GM12878 (cell line): ENCODE measurements at regions not wholly inside any gene's neighbourhood (a gene's known extent, or its start where the extent isn't known, plus 50 kb on each side); places are given as distances from the start of the nearest gene placed in this dataset.

Experiments
- ATAC-seq: fragments of 200-7000 bp; cut with Tn5 transposase; 3 replicates; pipeline ENCODE4 v1.9.1; 2020; ENCODE audit warnings: mild to moderate bottlenecking, moderate library complexity
- BruUV-seq: library from RNA; stranded (reverse); fragments of 400-500 nt; replicated peaks from 2 replicates; lab custom pipeline; 2021; lab: Mats Ljungman, UMichigan
- CTCF ChIA-PET: fragments of 300-600 bp; sonication (Branson Sonifier 250); formaldehyde crosslinking; extraction: SDS; loops from one replicate; lab custom pipeline; 2021; ENCODE audit warnings: inconsistent platforms; lab: Yijun Ruan, JAX
- POLR2A ChIA-PET: fragments of 350-600 bp; formaldehyde crosslinking; extraction: SDS; loops from one replicate; lab custom pipeline; 2021; ENCODE audit warnings: inconsistent platforms; lab: Charles Lee
- RAD21 ChIA-PET: fragments of 300-600 bp; sonication (Branson Sonifier 250); formaldehyde crosslinking; loops from one replicate; lab custom pipeline; 2023; ENCODE audit warnings: antibody characterized with exemption; ENCODE audit not compliant: unreplicated experiment; lab: Charles Lee
- SMC1A ChIA-PET: fragments of 300-600 bp; sonication (Branson Sonifier 250); formaldehyde crosslinking; loops from one replicate; lab custom pipeline; 2023; ENCODE audit not compliant: unreplicated experiment, uncharacterized antibody; lab: Charles Lee
- DNase-seq: peaks from one replicate; pipeline ENCODE4 v3.0.0-alpha.2; 2011; ENCODE audit warnings: low read depth, low spot score
- FAIRE-seq: peaks from 3 replicates; lab custom pipeline; 2011; peaks lifted over from hg19 to GRCh38; lab: Jason Lieb, UNC
- H2AFZ ChIP-seq: 2 replicates; pipeline ENCODE4 v1.6.0; 2011; ENCODE audit warnings: low read depth, low read length, control low read depth; ENCODE audit not compliant: control insufficient read depth
- H3K27ac ChIP-seq: 2 replicates; pipeline ENCODE4 v1.5.1; 2011; ENCODE audit warnings: control low read depth; ENCODE audit not compliant: control insufficient read depth, insufficient read depth
- H3K27me3 ChIP-seq, 2 experiments: replicated peaks in 1 of 2; 2 replicates each; pipeline versions ENCODE4 v1.6.0 to v1.6.1; 2011; ENCODE audit warnings: low read length in 1 of 2; ENCODE audit not compliant: control insufficient read depth in 2 of 2, insufficient read depth in 2 of 2
- H3K36me3 ChIP-seq, 2 experiments: 2 replicates each; pipeline ENCODE4 v1.5.1; 2011; ENCODE audit warnings: low read length in 1 of 2; ENCODE audit not compliant: control insufficient read depth in 2 of 2, insufficient read depth in 2 of 2
- H3K4me1 ChIP-seq: 2 replicates; pipeline ENCODE4 v1.6.1; 2011; ENCODE audit warnings: mild to moderate bottlenecking, low read length, moderate library complexity, mixed read lengths; ENCODE audit not compliant: control insufficient read depth, insufficient read depth
- H3K4me2 ChIP-seq: 2 replicates; pipeline ENCODE4 v1.6.0; 2011; ENCODE audit warnings: control low read depth; ENCODE audit not compliant: control insufficient read depth, insufficient read depth
- H3K4me3 ChIP-seq: fragments of 200-600 bp; sonication (generic); 2 replicates; pipeline ENCODE4 v1.5.1; 2016
- H3K79me2 ChIP-seq: 2 replicates; pipeline ENCODE4 v1.6.0; 2011; ENCODE audit warnings: low read length; ENCODE audit not compliant: control insufficient read depth, insufficient read depth
- H3K9ac ChIP-seq: 2 replicates; pipeline ENCODE4 v1.8.0; 2011; ENCODE audit warnings: low read length, control low read depth, mixed read lengths; ENCODE audit not compliant: control insufficient read depth, insufficient read depth
- H3K9me3 ChIP-seq: replicated peaks from 3 replicates; pipeline ENCODE4 v1.5.1; 2011; ENCODE audit warnings: mild to moderate bottlenecking, low read length; ENCODE audit not compliant: control insufficient read depth, insufficient read depth
- H4K20me1 ChIP-seq: 2 replicates; pipeline ENCODE4 v1.6.0; 2011; ENCODE audit not compliant: control insufficient read depth, insufficient read depth
- CHD4 ChIP-seq: fragments of 200-600 bp; sonication (generic); IDR thresholded peaks from 2 replicates; pipeline ENCODE4 v1.6.1; 2016; ENCODE audit warnings: mild to moderate bottlenecking
- EED ChIP-seq: sonication (generic); IDR thresholded peaks from 2 replicates; pipeline ENCODE4 v1.6.1; 2016; ENCODE audit warnings: antibody characterized with exemption, low read depth
- EGR1 ChIP-seq, 2 experiments: IDR thresholded peaks; 1 replicate in 1 of 2; 2 replicates in 1 of 2; pipeline ENCODE4 v1.6.1; 2011 to 2012; ENCODE audit warnings: low read depth in 2 of 2, low read length in 2 of 2, borderline replicate concordance in 1 of 2, mild to moderate bottlenecking in 1 of 2, moderate library complexity in 1 of 2
- ETV6 ChIP-seq, 2 experiments: fragments of 450-650 bp in 1 of 2; IDR thresholded peaks in 1 of 2; conservative IDR thresholded peaks in 1 of 2; 2 replicates each; pipeline ENCODE4 v1.6.1; 2014; ENCODE audit warnings: antibody characterized with exemption in 1 of 2, borderline replicate concordance in 1 of 2, low read depth in 1 of 2, mild to moderate bottlenecking in 1 of 2, moderate library complexity in 1 of 2
- HDAC6 ChIP-seq: fragments of 200-600 bp; sonication (generic); IDR thresholded peaks from one replicate; pipeline ENCODE4 v1.8.0; 2017; ENCODE audit warnings: antibody characterized with exemption; ENCODE audit not compliant: unreplicated experiment
- KAT2A ChIP-seq: conservative IDR thresholded peaks from 2 replicates; pipeline ENCODE4 v1.6.1; 2011; ENCODE audit warnings: low read depth, low read length; ENCODE audit not compliant: control insufficient read depth
- MLLT1 ChIP-seq: fragments of 450-650 bp; IDR thresholded peaks from 2 replicates; pipeline ENCODE4 v1.6.1; 2016; ENCODE audit warnings: mild to moderate bottlenecking
- MTA3 ChIP-seq: IDR thresholded peaks from 2 replicates; pipeline ENCODE4 v1.6.1; 2012; ENCODE audit warnings: low read length, inconsistent platforms, borderline replicate concordance
- RBBP5 ChIP-seq: fragments of 200-600 bp; sonication (generic); conservative IDR thresholded peaks from 2 replicates; pipeline ENCODE4 v1.6.1; 2016
- RELB ChIP-seq: fragments of 450-650 bp; IDR thresholded peaks from 2 replicates; pipeline ENCODE4 v1.6.1; 2017; ENCODE audit warnings: low read depth, mild to moderate bottlenecking, moderate library complexity
- SIX5 ChIP-seq: IDR thresholded peaks from 2 replicates; pipeline ENCODE4 v1.6.1; 2011; ENCODE audit warnings: mild to moderate bottlenecking, low read depth, low read length, moderate library complexity; ENCODE audit not compliant: severe bottlenecking
- SMARCA5 ChIP-seq: fragments of 450-650 bp; IDR thresholded peaks from 2 replicates; pipeline ENCODE4 v1.6.1; 2017; ENCODE audit warnings: mild to moderate bottlenecking
- SREBF2 ChIP-seq: IDR thresholded peaks from 2 replicates; pipeline ENCODE4 v1.6.1; 2012; ENCODE audit warnings: mild to moderate bottlenecking, low read length
- SRF ChIP-seq, 2 experiments: IDR thresholded peaks; 2 replicates each; pipeline ENCODE4 v1.6.1; 2011; ENCODE audit warnings: low read depth in 2 of 2, low read length in 2 of 2, mild to moderate bottlenecking in 1 of 2, moderate library complexity in 1 of 2
- STAT1 ChIP-seq: fragments of 450-650 bp; conservative IDR thresholded peaks from 2 replicates; pipeline ENCODE4 v1.6.1; 2014; ENCODE audit warnings: antibody characterized with exemption, mild to moderate bottlenecking
- STAT3 ChIP-seq: IDR thresholded peaks from 2 replicates; pipeline ENCODE4 v1.6.1; 2011; ENCODE audit warnings: low read depth, low read length, improper control_type of control experiment
- TARDBP ChIP-seq: IDR thresholded peaks from 2 replicates; pipeline ENCODE4 v1.6.1; 2016; ENCODE audit warnings: borderline replicate concordance
- TCF12 ChIP-seq: IDR thresholded peaks from 2 replicates; pipeline ENCODE4 v1.6.1; 2011; ENCODE audit warnings: low read depth, mild to moderate bottlenecking, low read length
- ZSCAN29 ChIP-seq: fragments of 450-650 bp; IDR thresholded peaks from 2 replicates; pipeline ENCODE4 v1.6.1; 2017; ENCODE audit warnings: mild to moderate bottlenecking, moderate library complexity
- ZZZ3 ChIP-seq: IDR thresholded peaks from 2 replicates; pipeline ENCODE4 v1.6.1; 2011; ENCODE audit warnings: low read depth; ENCODE audit not compliant: control insufficient read depth, insufficient read length
- WGBS: methylation state at CpG from one replicate; pipeline ENCODE4 v1.1.6; 2016; ENCODE audit warnings: low lambda C conversion rate; ENCODE audit not compliant: insufficient replicate concordance, insufficient coverage; ENCODE audit errors: missing lambda C conversion rate; 5-methylcytosine and 5-hydroxymethylcytosine counted together
- in situ Hi-C: fragments of 300-500 bp; cut with MboI; formaldehyde crosslinking; loops from 9 replicates; pipeline ENCODE4 v1.14.3; 2018; ENCODE audit warnings: mixed read lengths
- intact Hi-C: fragments of 100-400 bp; cut with micrococcal nuclease; formaldehyde crosslinking; loops from one replicate; pipeline ENCODE4 v1.14.2; 2022; ENCODE audit not compliant: unreplicated experiment

- ChIA-PET POLR2A (no interaction called here), SMC1A (no interaction called here), CTCF (no interaction called here), RAD21 (no interaction called here)
- WGBS, result 40% methylated on average over 5 of the region's 5 CpGs
- intact Hi-C loops, result no loop called here
- no peak for TF ChIP-seq EGR1 (IDR thresholded peaks at IDR 0.05; ENCODE audit: borderline replicate concordance in 1 of 2, low read depth in 2 of 2, low read length in 2 of 2)
- TF ChIP-seq SIX5, result no peak
- no peak for TF ChIP-seq HDAC6
- TF ChIP-seq KAT2A, result no peak
- no peak for TF ChIP-seq RBBP5
- no peak for TF ChIP-seq SRF (IDR thresholded peaks at IDR 0.05; ENCODE audit: low read depth in 2 of 2, low read length in 2 of 2)
- no peak for TF ChIP-seq ZZZ3
- no peak for TF ChIP-seq SMARCA5
- no peak for TF ChIP-seq TARDBP
- TF ChIP-seq RELB, result no peak
- no peak for TF ChIP-seq STAT1
- TF ChIP-seq MTA3, result no peak
- no peak for TF ChIP-seq ETV6 (conservative IDR thresholded peaks at IDR 0.05 in 1 of 2, IDR thresholded peaks at IDR 0.05 in 1 of 2; ENCODE audit: borderline replicate concordance in 1 of 2, low read depth in 1 of 2)
- TF ChIP-seq STAT3, result no peak
- no peak for TF ChIP-seq EED
- TF ChIP-seq ZSCAN29, result no peak
- no peak for TF ChIP-seq MLLT1
- TF ChIP-seq CHD4, result no peak
- TF ChIP-seq TCF12, result no peak
- no peak for TF ChIP-seq SREBF2
- Histone ChIP-seq H3K9me3 (no peaks in the 10 kb centered on the region), H3K36me3 (no peaks in the 10 kb centered on the region), H3K4me1 (no peaks in the 10 kb centered on the region), H3K27me3 (no peaks in the 10 kb centered on the region), H2AFZ (no peak overlapping the region), H3K9ac (no peak overlapping the region), H4K20me1 (no peaks in the 10 kb centered on the region), H3K4me2 (no peak overlapping the region), H3K79me2 (no peaks in the 10 kb centered on the region), H3K27ac (no peak overlapping the region), H3K4me3 (no peak overlapping the region)
- BruUV-seq, result no TSS peak
- DNase-seq (no peak), FAIRE-seq (no peak), ATAC-seq (no peak)
- in situ Hi-C loops, result no loop called here
These were observed 162.6 kb upstream of the GRIK2 start for GRCh38 chr6:101230866-101231265.
